ENCODE measurements at regions not wholly inside any gene's neighbourhood (a gene's known extent, or its start where the extent isn't known, plus 50 kb on each side); places are given as distances from the start of the nearest gene placed in this dataset.

DNA sequence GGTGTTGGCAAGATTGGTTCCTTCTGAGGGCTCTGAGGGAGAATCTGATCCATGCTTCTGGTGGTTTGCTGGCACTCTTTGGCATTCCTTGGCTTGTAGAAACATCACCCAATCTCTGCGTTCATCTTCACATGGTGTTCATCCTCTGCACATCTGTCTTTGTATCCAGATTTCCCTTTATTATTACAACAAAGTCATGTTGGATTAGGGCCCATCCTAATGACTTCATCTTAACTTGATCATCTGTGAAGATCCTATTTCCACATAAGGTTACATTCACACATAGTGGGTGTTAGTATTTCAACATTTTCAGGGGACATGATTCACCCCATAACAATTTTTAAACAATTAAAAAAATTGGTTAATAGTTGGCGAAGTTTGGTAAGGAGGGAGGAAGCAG is 177.4 kb upstream of the CWC22 start:
- Histone ChIP-seq H2AFZ (ENCODE audit: low read length) (no peak overlapping the region), H3K4me2 (ENCODE audit: low read length) (no peak overlapping the region), H3K36me3 (ENCODE audit: low read depth, low read length) (no peaks in the 10 kb centered on the region), H3K27me3 (ENCODE audit: low read length) (no peaks in the 10 kb centered on the region), H3K9me3 (ENCODE audit: low read length) (no peaks in the 10 kb centered on the region), H3K4me3 (ENCODE audit: low read length) (no peak overlapping the region), H4K20me1 (ENCODE audit: low read length) (no peaks in the 10 kb centered on the region), H3K27ac (ENCODE audit: low read length) (no peak overlapping the region), H3K9me2 (replicated peaks; ENCODE audit: low read length) (no peaks in the 10 kb centered on the region), H3F3A (ENCODE audit: low read length, unreplicated experiment) (no peaks in the 10 kb centered on the region), H3K4me1 (ENCODE audit: insufficient read depth, low read length) (no peaks in the 10 kb centered on the region), H3K79me2 (ENCODE audit: low read length) (no peaks in the 10 kb centered on the region), H3K9ac (ENCODE audit: low read length) (no peak overlapping the region)
- ATAC-seq, result no peak; the same call in 1 of the 2 replicates
- TF ChIP-seq, protein P1, sequence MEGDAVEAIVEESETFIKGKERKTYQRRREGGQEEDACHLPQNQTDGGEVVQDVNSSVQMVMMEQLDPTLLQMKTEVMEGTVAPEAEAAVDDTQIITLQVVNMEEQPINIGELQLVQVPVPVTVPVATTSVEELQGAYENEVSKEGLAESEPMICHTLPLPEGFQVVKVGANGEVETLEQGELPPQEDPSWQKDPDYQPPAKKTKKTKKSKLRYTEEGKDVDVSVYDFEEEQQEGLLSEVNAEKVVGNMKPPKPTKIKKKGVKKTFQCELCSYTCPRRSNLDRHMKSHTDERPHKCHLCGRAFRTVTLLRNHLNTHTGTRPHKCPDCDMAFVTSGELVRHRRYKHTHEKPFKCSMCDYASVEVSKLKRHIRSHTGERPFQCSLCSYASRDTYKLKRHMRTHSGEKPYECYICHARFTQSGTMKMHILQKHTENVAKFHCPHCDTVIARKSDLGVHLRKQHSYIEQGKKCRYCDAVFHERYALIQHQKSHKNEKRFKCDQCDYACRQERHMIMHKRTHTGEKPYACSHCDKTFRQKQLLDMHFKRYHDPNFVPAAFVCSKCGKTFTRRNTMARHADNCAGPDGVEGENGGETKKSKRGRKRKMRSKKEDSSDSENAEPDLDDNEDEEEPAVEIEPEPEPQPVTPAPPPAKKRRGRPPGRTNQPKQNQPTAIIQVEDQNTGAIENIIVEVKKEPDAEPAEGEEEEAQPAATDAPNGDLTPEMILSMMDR (conservative IDR thresholded peaks at IDR 0.05; ENCODE audit: low read depth, low read length), result no peak
- TF ChIP-seq EZH2 (IDR thresholded peaks at IDR 0.05; ENCODE audit: low read length, unreplicated experiment) (no peak), EZH2phosphoT487 (IDR thresholded peaks at IDR 0.05; ENCODE audit: borderline replicate concordance, low read length) (no peak)
- ChIA-PET POLR2A (ENCODE audit: unreplicated experiment) (no interaction called here), CTCF (no interaction called here)
- intact Hi-C loops (cut with micrococcal nuclease), result no loop called here
- no peak for DNase-seq
- BruUV-seq (replicated peaks), result no TSS peak

DNA sequence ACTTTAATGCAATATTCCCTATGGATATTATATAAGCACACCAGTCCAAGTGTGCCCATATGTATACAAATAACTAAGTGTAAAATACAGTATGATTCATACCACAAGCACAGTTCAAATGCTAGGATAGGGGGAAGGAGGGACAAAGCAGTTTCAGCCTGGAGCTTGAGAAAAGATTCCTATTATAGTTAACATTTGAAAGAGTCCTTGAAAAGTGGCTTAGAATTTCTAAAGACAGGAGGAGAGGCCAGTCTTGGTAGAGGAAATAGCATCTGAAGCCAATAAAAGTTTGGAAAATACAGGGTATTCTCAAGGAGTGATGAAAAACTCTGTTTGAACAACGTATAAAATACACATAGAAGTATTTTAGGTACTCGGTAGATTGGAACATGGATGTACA is 173.4 kb upstream of the CWC22 start:
- H3F3A ChIP-seq (ENCODE audit: low read length, unreplicated experiment), result no peaks in the 10 kb centered on the region
- no peaks in the 10 kb centered on the region for H3K9me2 ChIP-seq (replicated peaks; ENCODE audit: low read length)
- no peaks in the 10 kb centered on the region for H3K4me1 ChIP-seq (ENCODE audit: insufficient read depth, low read length)
- H3K9ac ChIP-seq (ENCODE audit: low read length), result no peak overlapping the region
- no peak overlapping the region for H3K4me3 ChIP-seq (ENCODE audit: low read length)
- H2AFZ ChIP-seq (ENCODE audit: low read length), result no peak overlapping the region
- no TSS peak for BruUV-seq (replicated peaks)
- ChIA-PET CTCF (no interaction called here), POLR2A (ENCODE audit: unreplicated experiment) (no interaction called here)
- H3K9me3 ChIP-seq (ENCODE audit: low read length), result no peaks in the 10 kb centered on the region
- H3K36me3 ChIP-seq (ENCODE audit: low read depth, low read length), result no peaks in the 10 kb centered on the region
- DNase-seq, result no peak
- H3K79me2 ChIP-seq (ENCODE audit: low read length), result no peaks in the 10 kb centered on the region
- no peak for ATAC-seq
- TF ChIP-seq, protein P1 (conservative IDR thresholded peaks at IDR 0.05; ENCODE audit: low read depth, low read length), result no peak
- TF ChIP-seq EZH2phosphoT487 (IDR thresholded peaks at IDR 0.05; ENCODE audit: borderline replicate concordance, low read length), result no peak
- TF ChIP-seq EZH2 (IDR thresholded peaks at IDR 0.05; ENCODE audit: low read length, unreplicated experiment), result no peak
- no peaks in the 10 kb centered on the region for H3K27me3 ChIP-seq (ENCODE audit: low read length)
- H3K4me2 ChIP-seq (ENCODE audit: low read length), result no peak overlapping the region
- intact Hi-C loops (cut with micrococcal nuclease), result no loop called here
- H4K20me1 ChIP-seq (ENCODE audit: low read length), result no peaks in the 10 kb centered on the region
- H3K27ac ChIP-seq (ENCODE audit: low read length), result no peak overlapping the region

DNA sequence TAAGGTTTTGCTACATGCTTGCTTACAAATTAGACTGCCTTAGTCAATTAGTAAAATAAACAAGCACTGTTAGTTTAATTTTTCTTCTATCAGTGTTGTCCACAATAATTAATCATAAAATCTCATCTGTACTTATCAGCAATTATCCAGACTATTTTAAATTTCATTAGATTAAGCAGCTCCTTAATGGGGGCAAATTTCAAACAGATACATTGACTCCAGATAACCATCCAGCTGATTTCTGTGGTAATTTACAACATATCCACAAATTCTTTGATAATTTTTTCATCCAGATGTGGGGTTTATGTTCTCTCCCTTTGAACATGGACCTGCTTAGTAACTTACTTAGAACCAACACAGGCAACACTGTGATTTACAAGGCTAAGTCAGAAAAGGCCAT is 170.4 kb upstream of the CWC22 start:
- H3K9me3 ChIP-seq (ENCODE audit: low read length), result no peaks in the 10 kb centered on the region
- intact Hi-C loops (cut with micrococcal nuclease), result no loop called here
- H3K9me2 ChIP-seq (replicated peaks; ENCODE audit: low read length), result no peaks in the 10 kb centered on the region
- no peak overlapping the region for H3K9ac ChIP-seq (ENCODE audit: low read length)
- no peaks in the 10 kb centered on the region for H3K4me1 ChIP-seq (ENCODE audit: insufficient read depth, low read length)
- H3K4me2 ChIP-seq (ENCODE audit: low read length), result no peak overlapping the region
- ChIA-PET POLR2A (ENCODE audit: unreplicated experiment) (no interaction called here), CTCF (no interaction called here)
- no peaks in the 10 kb centered on the region for H3F3A ChIP-seq (ENCODE audit: low read length, unreplicated experiment)
- no peaks in the 10 kb centered on the region for H3K27me3 ChIP-seq (ENCODE audit: low read length)
- no peak for TF ChIP-seq EZH2 (IDR thresholded peaks at IDR 0.05; ENCODE audit: low read length, unreplicated experiment)
- TF ChIP-seq, protein P1 (conservative IDR thresholded peaks at IDR 0.05; ENCODE audit: low read depth, low read length), result no peak
- ATAC-seq, result no peak
- H3K79me2 ChIP-seq (ENCODE audit: low read length), result no peaks in the 10 kb centered on the region
- H4K20me1 ChIP-seq (ENCODE audit: low read length), result no peaks in the 10 kb centered on the region
- H3K27ac ChIP-seq (ENCODE audit: low read length), result no peak overlapping the region
- DNase-seq, result no peak
- H3K4me3 ChIP-seq (ENCODE audit: low read length), result no peak overlapping the region
- H3K36me3 ChIP-seq (ENCODE audit: low read depth, low read length), result no peaks in the 10 kb centered on the region
- no TSS peak for BruUV-seq (replicated peaks)
- no peak overlapping the region for H2AFZ ChIP-seq (ENCODE audit: low read length)
